Cardiac septum (tissue), 1 donor: ENCODE measurements at regions not wholly inside any gene's neighbourhood (a gene's known extent, or its start where the extent isn't known, plus 50 kb on each side); places are given as distances from the start of the nearest gene placed in this dataset.
"Not testable (repeated sequence)": the region's sequence is repeated elsewhere in the genome, so short reads cannot be mapped to it uniquely, and the experiment has no call there.

Source experiments
- DNase-seq: peaks from one replicate; pipeline ENCODE4 v3.0.0-alpha.2; 2020; ENCODE audit warnings: low spot score
- intact Hi-C: fragments of 100-400 bp; cut with DNase I; formaldehyde crosslinking; loops from one replicate; pipeline ENCODE4 v1.14.0; 2022
- donor health status: DM: no; HTN: no; CAD: no.

- intact Hi-C loops, result no loop called here
- DNase-seq, result no peak
Measured at GRCh38 chr2:136715146-136715545, 50.2 kb upstream of the THSD7B start.

DNA sequence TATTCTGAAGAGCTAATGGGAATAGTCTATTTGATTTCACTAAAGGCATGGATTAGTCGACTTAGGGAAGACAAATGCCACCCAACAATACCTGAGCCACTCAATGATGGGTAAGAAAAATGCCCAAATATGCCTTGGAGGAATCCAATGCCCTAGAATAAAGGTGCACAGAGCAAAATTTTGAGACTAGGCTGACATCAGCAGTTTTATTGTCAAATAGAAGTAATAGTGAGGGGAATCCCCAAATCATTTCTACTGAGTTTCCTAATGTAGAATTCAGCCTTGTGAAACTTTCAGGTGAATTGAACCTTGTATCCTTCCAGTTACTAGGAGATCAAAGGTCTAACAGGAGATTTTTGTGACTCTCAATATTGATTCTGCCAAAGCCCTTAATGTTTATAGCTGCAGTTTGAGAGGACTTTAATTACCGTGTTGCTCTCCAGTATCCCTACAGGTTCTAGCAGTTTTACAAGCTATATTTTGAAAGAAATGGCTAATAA lies 50.8 kb upstream of the THSD7B start:
- DNase-seq, result no peak
- intact Hi-C loops, result no loop called here

DNA sequence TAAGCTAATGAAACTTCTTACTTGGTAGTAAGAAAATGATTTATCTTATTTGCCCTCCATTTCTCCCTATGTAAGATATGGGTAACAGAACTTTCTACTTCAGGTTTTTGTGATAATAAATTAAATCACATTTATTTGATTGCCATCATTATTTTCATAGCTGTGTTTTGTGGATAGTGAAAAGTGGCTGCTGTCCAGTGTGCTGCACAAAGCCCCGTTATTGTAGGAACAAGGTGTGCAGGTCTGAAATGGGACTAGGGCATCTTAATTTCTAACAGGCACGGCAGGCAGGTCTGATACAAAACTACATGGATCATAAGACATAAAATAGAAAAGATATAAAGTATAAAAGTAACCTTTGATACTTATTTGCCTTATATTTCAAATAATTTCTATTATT lies 51.6 kb upstream of the THSD7B start:
- DNase-seq, result no peak
- intact Hi-C loops, result no loop called here

DNA sequence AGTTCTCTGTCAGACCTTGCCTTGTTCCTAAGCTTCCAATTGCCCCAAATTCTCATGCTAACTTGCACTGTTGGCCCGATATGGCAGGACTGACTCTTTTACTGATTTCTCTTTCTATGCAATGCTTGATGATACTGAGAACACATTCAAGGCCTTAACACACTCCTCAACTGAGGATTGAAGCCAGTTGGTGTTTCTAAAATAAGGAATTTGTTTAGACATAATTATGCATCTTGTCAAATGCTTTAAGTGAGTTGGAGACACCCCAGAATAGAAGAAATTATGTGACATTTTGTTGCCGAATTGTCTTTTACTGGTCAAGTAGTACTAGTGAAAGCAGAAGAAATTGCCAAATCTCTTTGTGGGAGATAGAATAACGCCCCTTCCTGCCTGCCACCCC lies 60.0 kb upstream of the THSD7B start:
- no peak for DNase-seq
- intact Hi-C loops, result no loop called here

DNA sequence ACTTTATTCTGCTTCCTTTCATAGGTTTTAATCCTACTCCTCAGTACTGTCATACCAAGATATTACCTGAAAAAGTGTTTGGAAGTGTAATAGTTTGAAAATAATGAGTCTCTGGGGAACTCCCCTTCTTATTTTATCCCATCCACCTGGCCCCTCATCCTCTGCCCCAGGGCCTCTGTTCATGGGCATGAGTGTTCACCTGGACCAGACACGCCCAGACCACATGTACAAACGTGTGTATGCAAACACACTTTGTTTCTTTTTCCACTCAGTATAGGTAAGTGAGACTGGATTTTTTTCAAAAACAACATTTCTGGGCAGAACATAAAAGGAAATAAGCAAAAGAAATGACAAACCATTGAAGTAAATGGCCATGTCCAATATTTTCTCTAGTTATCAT lies 62.1 kb upstream of the THSD7B start:
- intact Hi-C loops, result no loop called here
- DNase-seq, result no peak

DNA sequence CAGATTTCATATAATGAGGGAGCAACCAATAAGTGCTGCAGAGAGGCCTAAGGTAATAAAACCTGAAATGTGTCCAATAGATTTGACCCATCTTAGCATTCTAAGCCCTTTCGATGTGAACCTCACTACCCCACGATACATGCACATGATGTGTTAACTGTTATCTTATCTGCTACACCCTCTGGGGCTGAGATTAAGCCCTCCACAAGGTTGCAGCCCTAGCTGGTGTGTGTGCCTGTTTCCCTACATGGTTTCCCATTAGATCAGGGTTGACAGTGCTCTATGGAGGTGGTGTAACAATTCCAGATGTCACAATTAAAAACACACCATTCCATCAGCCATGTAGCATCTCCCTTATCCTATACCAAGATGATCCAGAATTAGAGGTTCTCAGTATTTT lies 68.9 kb upstream of the THSD7B start:
- intact Hi-C loops, result no loop called here
- no peak for DNase-seq

- intact Hi-C loops, result no loop called here
- DNase-seq, result no peak
Measured at GRCh38 chr2:136693966-136694365, 71.4 kb upstream of the THSD7B start.

DNA sequence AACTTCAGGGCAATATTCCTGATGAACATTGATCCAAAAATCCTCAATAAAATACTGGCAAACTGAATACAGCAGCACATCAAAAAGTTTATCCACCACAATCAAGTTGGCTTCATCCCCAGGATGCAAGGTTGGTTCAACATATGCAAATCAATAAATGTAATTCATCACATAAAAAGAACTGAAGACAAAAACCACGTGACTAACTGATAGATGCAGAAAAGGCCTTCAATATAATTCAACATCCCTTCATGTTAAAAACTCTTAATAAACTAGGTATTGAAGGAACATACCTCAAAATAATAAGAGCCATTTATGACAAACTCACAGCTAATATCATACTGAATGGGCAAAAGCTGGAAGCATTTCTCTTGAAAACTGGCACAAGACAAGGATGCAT lies 85.3 kb upstream of the THSD7B start:
- intact Hi-C loops, DNase-seq: not testable (repeated sequence)

DNA sequence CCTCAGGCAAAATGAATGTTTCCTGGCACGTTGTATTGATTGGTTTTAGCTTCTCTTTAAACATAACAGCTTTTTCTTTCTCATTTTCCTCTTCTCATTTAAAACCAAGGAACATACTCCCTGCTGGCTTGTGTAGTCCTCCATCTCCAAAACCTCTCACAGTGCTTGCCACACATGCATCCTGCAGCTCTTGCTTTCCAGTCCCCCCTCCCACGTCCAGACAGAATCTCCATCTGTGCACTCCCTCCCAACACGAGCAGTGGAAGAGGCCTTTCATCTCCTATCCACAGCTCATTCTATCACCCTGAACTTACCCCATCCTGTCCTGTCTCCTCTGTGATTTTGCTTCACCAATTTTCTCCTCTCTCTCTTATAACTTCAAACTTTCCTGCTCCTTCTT lies 99.6 kb upstream of the THSD7B start:
- intact Hi-C loops, result no loop called here
- DNase-seq, result no peak

DNA sequence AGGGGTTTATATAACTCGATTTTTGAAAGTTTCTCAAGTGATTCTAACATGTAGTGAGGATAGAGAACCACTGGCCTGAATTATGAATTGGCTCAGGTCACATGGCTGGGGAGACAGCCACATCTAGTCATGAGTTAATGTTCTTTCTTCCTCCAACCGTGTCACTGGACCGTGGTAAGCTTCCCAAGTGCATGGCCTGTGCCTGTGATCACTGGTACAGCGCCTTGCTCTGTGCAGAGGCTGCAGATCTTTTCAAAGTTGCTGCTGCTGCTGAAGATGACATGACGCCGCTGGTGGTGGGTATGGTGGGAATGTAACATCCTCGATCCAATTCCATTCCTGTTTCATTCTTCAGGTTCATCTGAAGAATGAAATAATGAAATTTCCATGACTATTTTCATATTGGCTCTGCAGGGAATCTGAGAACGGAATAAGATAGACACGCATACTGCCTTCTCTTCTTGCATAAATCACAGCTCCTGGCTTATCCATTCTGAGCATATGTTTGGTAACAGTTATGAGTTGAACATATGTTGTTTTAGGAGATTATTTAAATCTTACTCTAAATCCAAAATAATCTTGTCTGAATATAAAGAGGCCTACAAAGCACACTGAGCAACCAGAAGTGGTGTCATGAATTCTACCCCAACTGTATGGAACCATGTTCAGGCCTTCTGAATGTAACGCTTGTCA lies 100.5 kb upstream of the THSD7B start:
- intact Hi-C loops, result no loop called here
- no peak for DNase-seq

DNA sequence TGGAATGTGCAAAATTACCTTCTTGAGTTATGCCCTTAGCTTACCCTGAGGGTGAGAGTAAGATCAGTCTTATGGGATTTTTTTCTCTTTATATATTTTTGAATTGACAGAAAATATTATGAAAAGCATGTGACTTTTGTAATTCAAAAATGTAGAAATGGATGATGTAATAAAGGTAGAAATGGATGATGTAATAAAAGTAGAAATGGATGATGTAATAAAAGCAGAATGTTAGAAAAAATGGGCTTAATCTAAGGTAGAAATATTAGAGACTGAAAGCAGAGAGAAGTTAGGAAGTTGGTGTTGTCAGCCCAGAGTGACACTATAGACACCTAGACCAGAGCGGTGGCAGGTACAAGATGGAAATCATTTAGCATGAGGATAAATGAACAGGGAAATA lies 107.1 kb upstream of the THSD7B start:
- no peak for DNase-seq
- intact Hi-C loops, result no loop called here

DNA sequence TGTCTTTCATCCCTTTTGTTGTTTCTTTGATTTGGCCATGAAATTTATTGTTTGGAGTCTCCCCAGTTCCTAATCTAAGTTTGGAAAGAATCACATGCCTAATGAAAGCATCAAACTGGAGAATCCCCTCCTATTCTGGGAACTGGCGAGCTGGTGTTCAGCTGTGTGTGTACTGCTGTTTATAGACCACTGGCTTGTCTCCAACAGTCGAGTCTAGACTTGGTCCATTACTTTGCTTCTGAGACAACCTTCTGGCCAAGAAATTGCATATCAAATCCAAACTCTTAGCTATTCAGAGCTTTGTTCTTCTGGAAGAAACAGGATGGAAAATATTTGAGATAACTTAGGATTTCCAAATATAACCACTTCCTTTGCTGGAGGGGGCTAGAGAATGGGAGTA lies 111.5 kb upstream of the THSD7B start:
- no peak for DNase-seq
- intact Hi-C loops, result loop anchor here (5.0 kb wide), 1 partner anchor 227 kb away; no protein-coding TSS in a partner anchor

DNA sequence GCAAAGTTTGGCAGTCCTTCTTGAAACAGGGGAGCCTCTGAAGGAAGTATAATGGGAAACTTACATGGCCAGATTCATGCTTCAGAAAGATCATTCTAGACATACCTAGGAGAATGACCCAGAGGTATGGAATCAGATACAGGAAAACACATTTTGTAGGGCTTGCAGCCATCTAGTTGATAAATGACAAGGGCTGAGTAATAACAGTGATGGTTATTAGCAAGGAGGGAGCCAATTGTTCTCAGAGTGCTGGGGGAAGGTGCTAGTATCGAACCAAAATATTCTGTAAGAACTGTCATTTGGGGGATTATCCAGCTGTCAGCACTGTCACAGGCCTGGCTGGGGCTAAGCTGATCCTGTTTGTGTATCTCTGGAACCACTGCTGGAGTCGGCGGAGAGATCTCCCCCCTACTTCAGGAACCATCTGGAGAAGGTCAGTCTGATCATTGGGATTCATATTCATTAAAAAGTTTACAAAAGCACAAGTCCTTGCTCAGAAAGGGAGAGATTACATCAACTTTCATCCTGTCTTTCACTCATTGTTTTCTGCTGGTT lies 113.8 kb upstream of the THSD7B start:
- DNase-seq, result no peak
- intact Hi-C loops, result loop anchor here (5.0 kb wide), 1 partner anchor 224 kb away; no protein-coding TSS in a partner anchor

- intact Hi-C loops, result no loop called here
Measured at GRCh38 chr2:136647039-136647438, 118.3 kb upstream of the THSD7B start.

DNA sequence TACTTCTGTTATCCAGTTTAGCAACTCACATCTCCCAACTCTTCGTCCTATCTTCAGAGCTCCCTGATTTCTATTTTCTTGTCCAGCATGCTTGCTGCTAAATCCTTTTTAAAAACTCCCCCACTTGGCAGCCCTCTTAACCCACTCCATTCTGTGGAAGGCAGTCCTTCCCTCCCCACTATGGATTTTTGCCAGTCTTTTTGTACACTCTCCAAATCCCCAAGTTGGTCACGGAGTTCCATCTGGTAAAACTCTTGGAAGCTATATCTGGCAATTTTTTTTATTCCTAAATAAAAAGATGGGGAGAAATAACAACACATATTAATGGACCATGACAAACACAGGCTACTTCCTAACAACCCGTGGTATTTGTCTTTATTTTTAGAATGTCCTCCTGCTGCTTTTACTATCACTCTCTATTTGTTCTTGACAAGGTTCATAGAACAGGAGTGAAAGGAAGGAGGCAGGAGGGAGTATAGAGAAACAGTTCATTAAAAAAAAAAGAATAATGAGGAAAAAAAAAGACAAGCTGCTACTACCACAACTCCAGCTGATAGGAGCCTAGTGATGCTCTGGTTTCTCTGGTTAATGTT lies 120.0 kb upstream of the THSD7B start:
- no peak for DNase-seq
- intact Hi-C loops, result no loop called here

More at GRCh38 chr2:136647039-136647438, 118.3 kb upstream of the THSD7B start:
- no peak for DNase-seq

GRCh38 chr2:136639651-136640050 lies 125.7 kb upstream of the THSD7B start:
- intact Hi-C loops, result no loop called here

GRCh38 chr2:136638193-136638592 lies 127.2 kb upstream of the THSD7B start:
- intact Hi-C loops, result no loop called here
- DNase-seq, result no peak

More at GRCh38 chr2:136639651-136640050, 125.7 kb upstream of the THSD7B start:
- DNase-seq, result no peak

GRCh38 chr2:136637402-136637801 lies 127.9 kb upstream of the THSD7B start:
- no peak for DNase-seq
- intact Hi-C loops, result no loop called here

DNA sequence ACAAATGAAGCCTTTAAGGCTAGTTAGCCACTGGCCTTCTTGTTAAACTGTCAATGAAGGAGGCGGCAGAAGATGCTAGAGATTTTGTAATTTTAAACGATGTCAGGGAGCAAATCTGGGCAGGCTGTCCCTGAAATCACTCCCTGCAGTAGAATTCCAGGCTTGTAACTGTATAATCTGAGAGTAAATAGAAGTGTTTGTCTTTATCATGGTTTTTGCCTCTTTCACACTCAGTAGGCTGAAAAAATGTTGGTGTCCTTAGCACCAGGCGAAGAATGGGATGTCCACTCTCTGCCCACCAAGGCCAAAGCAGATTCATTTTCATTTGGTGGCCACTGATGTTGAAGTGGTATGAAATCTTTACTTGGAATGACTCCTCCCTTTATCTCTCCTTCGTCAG lies 136.9 kb upstream of the THSD7B start:
- intact Hi-C loops, result no loop called here
- DNase-seq, result no peak

GRCh38 chr2:136613096-136613495 lies 152.2 kb upstream of the THSD7B start:
- intact Hi-C loops, result no loop called here
- no peak for DNase-seq

DNA sequence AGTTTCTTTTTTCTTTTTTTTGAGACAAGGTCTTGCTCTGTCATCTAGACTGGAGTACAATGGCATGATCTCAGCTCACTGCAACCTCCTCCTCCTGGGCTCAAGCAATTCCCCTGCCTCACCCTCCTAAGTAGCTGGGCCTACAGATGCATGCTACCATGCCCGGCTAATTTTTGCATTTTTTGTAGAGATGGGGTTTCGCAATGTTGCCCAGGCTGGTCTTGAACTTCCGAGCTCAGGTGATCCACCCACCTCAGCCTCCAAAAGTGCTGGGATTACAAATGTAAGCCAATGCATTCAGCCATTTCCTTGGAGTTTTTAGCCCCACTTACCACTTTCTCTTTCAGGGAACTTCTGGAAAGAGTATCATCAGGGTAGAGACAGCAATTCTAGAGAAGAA lies 153.3 kb upstream of the THSD7B start:
- intact Hi-C loops, result no loop called here
- DNase-seq, result no peak
